GM12878 (cell line): ENCODE measurements at regions not wholly inside any gene's neighbourhood (a gene's known extent, or its start where the extent isn't known, plus 50 kb on each side); places are given as distances from the start of the nearest gene placed in this dataset.
A peak's percentile ranks its signal among the peaks of the same experiment; 100 is the strongest.

Source experiments
- ATF2 ChIP-seq: IDR thresholded peaks from 2 replicates; pipeline ENCODE4 v1.6.1; 2012; ENCODE audit warnings: low read length, inconsistent platforms
- ATF7 ChIP-seq: fragments of 450-650 bp; IDR thresholded peaks from 2 replicates; pipeline ENCODE4 v1.6.1; 2016; ENCODE audit warnings: low read depth, mild to moderate bottlenecking
- CBFB ChIP-seq: IDR thresholded peaks from 2 replicates; pipeline ENCODE4 v1.6.1; 2016; ENCODE audit warnings: antibody characterized with exemption, low read depth
- CHD2 ChIP-seq: IDR thresholded peaks from 2 replicates; pipeline ENCODE4 v1.6.1; 2011; ENCODE audit warnings: low read depth, low read length, improper control_type of control experiment, borderline replicate concordance
- EED ChIP-seq: sonication (generic); IDR thresholded peaks from 2 replicates; pipeline ENCODE4 v1.6.1; 2016; ENCODE audit warnings: antibody characterized with exemption, low read depth
- GABPA ChIP-seq: IDR thresholded peaks from 2 replicates; pipeline ENCODE4 v1.6.1; 2014; ENCODE audit warnings: antibody characterized with exemption, low read depth, mild to moderate bottlenecking, inconsistent platforms
- IRF5 ChIP-seq: fragments of 450-650 bp; IDR thresholded peaks from 2 replicates; pipeline ENCODE4 v1.6.1; 2017; ENCODE audit warnings: borderline replicate concordance
- JUNB ChIP-seq: IDR thresholded peaks from 2 replicates; pipeline ENCODE4 v1.6.1; 2016; ENCODE audit warnings: antibody characterized with exemption, mild to moderate bottlenecking
- KAT2A ChIP-seq: conservative IDR thresholded peaks from 2 replicates; pipeline ENCODE4 v1.6.1; 2011; ENCODE audit warnings: low read depth, low read length; ENCODE audit not compliant: control insufficient read depth
- NFXL1 ChIP-seq: fragments of 450-650 bp; IDR thresholded peaks from 2 replicates; pipeline ENCODE4 v1.6.1; 2017; ENCODE audit warnings: antibody characterized with exemption, mild to moderate bottlenecking, borderline replicate concordance
- NRF1 ChIP-seq: conservative IDR thresholded peaks from 2 replicates; pipeline ENCODE4 v1.6.1; 2011; ENCODE audit warnings: mild to moderate bottlenecking, low read depth, low read length, improper control_type of control experiment
- PAX5 ChIP-seq: IDR thresholded peaks from 2 replicates; pipeline ENCODE4 v1.6.1; 2011; ENCODE audit warnings: low read depth, low read length, borderline replicate concordance
- PML ChIP-seq: IDR thresholded peaks from 2 replicates; pipeline ENCODE4 v1.6.1; 2012; ENCODE audit warnings: low read length, inconsistent platforms
- POLR2AphosphoS5 ChIP-seq: IDR thresholded peaks from 2 replicates; pipeline ENCODE4 v1.6.1; 2011; ENCODE audit warnings: mild to moderate bottlenecking, low read length, inconsistent platforms
- POU2F2 ChIP-seq: IDR thresholded peaks from 3 replicates; pipeline ENCODE4 v1.6.1; 2011; ENCODE audit warnings: low read depth, mild to moderate bottlenecking, low read length, borderline replicate concordance
- RAD51 ChIP-seq: fragments of 450-650 bp; IDR thresholded peaks from 2 replicates; pipeline ENCODE4 v1.6.1; 2016; ENCODE audit warnings: moderate library complexity, mild to moderate bottlenecking, inconsistent platforms
- RCOR1 ChIP-seq: conservative IDR thresholded peaks from 2 replicates; pipeline ENCODE4 v1.6.1; 2012; ENCODE audit warnings: low read depth, low read length, improper control_type of control experiment
- REST ChIP-seq: IDR thresholded peaks from 2 replicates; pipeline ENCODE4 v1.6.1; 2012; ENCODE audit warnings: mild to moderate bottlenecking, low read depth, low read length
- RUNX3 ChIP-seq: IDR thresholded peaks from 2 replicates; pipeline ENCODE4 v1.6.1; 2012; ENCODE audit warnings: low read length, inconsistent platforms
- YY1 ChIP-seq: IDR thresholded peaks from 2 replicates; pipeline ENCODE4 v1.6.1; 2011; ENCODE audit warnings: low read depth, mild to moderate bottlenecking, low read length
- ZNF622 ChIP-seq: fragments of 450-650 bp; IDR thresholded peaks from 2 replicates; pipeline ENCODE4 v1.6.1; 2017; ENCODE audit warnings: mild to moderate bottlenecking, inconsistent platforms
- TF ChIP-seq, protein P1 (sequence below): fragments of 450-650 bp; IDR thresholded peaks from 2 replicates; pipeline ENCODE4 v1.6.1; 2017; ENCODE audit warnings: antibody characterized with exemption, mild to moderate bottlenecking, moderate library complexity
- TF ChIP-seq, protein P2 (sequence below): fragments of 450-650 bp; IDR thresholded peaks from 2 replicates; pipeline ENCODE4 v1.6.1; 2017; ENCODE audit warnings: low read depth, mild to moderate bottlenecking, moderate library complexity

- no peak for TF ChIP-seq ZNF622
- peak; percentile 92; the same call in 2 of the 3 replicates for TF ChIP-seq POU2F2
- TF ChIP-seq POLR2AphosphoS5 = no peak
- peak; percentile 50; the same call in 1 of the 2 replicates for TF ChIP-seq JUNB
- TF ChIP-seq REST = no peak
- no peak for TF ChIP-seq PAX5
- TF ChIP-seq ATF7 = no peak
- 0 out of 2 replicates have a peak, but pooled peaks have one; percentile 13 for TF ChIP-seq GABPA
- TF ChIP-seq PML = no peak
- TF ChIP-seq, protein P1, sequence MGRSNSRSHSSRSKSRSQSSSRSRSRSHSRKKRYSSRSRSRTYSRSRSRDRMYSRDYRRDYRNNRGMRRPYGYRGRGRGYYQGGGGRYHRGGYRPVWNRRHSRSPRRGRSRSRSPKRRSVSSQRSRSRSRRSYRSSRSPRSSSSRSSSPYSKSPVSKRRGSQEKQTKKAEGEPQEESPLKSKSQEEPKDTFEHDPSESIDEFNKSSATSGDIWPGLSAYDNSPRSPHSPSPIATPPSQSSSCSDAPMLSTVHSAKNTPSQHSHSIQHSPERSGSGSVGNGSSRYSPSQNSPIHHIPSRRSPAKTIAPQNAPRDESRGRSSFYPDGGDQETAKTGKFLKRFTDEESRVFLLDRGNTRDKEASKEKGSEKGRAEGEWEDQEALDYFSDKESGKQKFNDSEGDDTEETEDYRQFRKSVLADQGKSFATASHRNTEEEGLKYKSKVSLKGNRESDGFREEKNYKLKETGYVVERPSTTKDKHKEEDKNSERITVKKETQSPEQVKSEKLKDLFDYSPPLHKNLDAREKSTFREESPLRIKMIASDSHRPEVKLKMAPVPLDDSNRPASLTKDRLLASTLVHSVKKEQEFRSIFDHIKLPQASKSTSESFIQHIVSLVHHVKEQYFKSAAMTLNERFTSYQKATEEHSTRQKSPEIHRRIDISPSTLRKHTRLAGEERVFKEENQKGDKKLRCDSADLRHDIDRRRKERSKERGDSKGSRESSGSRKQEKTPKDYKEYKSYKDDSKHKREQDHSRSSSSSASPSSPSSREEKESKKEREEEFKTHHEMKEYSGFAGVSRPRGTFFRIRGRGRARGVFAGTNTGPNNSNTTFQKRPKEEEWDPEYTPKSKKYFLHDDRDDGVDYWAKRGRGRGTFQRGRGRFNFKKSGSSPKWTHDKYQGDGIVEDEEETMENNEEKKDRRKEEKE = no peak
- no peak for TF ChIP-seq CHD2
- TF ChIP-seq YY1 = peak; percentile 73
- no peak for TF ChIP-seq NFXL1
- TF ChIP-seq EED = peak; percentile 34; the same call in 1 of the 2 replicates
- no peak for TF ChIP-seq RAD51
- TF ChIP-seq, protein P2, sequence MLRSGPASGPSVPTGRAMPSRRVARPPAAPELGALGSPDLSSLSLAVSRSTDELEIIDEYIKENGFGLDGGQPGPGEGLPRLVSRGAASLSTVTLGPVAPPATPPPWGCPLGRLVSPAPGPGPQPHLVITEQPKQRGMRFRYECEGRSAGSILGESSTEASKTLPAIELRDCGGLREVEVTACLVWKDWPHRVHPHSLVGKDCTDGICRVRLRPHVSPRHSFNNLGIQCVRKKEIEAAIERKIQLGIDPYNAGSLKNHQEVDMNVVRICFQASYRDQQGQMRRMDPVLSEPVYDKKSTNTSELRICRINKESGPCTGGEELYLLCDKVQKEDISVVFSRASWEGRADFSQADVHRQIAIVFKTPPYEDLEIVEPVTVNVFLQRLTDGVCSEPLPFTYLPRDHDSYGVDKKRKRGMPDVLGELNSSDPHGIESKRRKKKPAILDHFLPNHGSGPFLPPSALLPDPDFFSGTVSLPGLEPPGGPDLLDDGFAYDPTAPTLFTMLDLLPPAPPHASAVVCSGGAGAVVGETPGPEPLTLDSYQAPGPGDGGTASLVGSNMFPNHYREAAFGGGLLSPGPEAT = no peak
- no peak for TF ChIP-seq CBFB
- TF ChIP-seq RUNX3 = peak; percentile 36; the same call in 1 of the 2 replicates
- no peak for TF ChIP-seq NRF1
- TF ChIP-seq IRF5 = no peak
- TF ChIP-seq RCOR1 = no peak
- TF ChIP-seq KAT2A = no peak
- TF ChIP-seq ATF2 = no peak
Measured at GRCh38 chr14:49962621-49963020, 69.7 kb downstream of the ARF6 start (continued).
